ENCODE measurements at regions not wholly inside any gene's neighbourhood (a gene's known extent, or its start where the extent isn't known, plus 50 kb on each side); places are given as distances from the start of the nearest gene placed in this dataset.
"Not testable (repeated sequence)": the region's sequence is repeated elsewhere in the genome, so short reads cannot be mapped to it uniquely, and the experiment has no call there.

DNA sequence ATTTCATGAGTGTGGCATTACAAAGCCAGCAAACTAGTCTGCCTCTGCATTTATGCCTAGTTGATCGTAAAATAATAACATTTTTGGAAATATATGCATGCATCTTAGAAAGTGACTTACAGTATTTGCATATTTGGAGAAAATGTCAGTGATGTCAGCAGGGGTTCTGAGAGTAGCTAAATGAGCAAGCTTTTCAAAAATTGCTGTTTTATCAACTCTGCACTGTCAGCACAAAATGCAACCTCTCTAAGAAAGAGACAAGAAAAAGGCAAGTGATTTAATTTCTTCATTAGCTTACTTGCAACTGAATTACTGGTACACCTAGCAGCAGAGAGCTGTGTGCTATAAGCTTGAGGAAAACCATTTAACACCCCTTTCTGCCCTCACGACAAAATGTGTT is 632.5 kb upstream of the MMS22L start:
- no peak for DNase-seq (ENCODE audit: low spot score)

DNA sequence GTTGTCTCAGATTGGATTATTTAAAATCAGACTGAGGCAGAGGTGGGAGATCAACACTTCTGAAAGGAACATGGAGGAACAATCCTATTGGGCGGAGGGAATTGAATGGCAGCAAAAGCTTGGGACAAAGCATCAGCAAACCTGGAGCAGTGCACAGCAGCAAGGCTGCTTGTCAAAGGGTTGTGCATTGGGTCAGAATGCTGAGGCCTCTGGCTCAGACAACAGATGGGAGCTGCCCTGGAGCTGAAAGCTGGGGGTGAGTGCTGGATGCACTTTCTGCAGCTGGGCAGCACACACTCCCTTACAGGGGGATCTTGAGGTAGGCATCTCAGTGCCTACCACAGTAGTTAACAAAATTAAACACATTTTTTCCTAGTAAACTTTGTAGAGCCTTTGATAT is 634.4 kb upstream of the MMS22L start:
- no peak for DNase-seq (ENCODE audit: low spot score)

DNA sequence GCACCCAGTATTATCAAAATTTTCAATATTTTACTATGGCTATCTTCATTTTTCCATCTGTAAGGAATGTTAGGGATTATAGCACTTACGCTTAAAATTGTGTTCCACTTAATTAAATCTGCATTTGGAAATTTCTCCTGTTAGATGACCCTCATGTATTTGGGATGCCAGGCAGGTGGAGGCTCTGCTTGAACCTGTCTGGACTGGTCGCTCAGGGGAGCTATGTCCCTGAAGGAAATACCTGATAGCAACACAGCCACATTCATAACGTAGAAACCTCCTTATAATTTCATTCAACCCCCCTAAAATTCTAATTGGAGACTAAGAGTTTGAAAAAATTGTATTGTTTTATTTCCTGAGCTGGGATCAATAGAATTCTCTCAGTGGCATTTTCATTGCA is 636.0 kb upstream of the MMS22L start:
- no peak for DNase-seq (ENCODE audit: low spot score)

DNA sequence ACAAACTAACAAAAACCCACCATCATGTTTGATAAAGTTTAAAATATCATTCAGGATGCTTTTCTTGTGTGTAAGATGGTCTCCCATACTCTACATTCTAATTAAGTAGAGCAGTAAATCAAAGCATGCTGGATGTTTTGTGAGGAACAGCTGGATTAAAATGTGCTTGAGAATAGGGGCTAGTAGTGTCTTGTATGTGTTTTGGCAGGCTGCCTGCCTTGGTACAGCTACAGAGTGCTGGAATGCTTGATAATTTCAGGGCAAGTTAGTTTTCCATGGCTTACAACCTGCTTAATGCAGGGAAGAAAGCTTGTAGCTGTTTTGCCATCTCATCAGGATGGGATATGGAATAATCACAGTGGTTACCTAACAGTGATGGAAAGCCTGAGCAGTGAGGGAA is 636.6 kb upstream of the MMS22L start:
- no peak for DNase-seq (ENCODE audit: low spot score)

DNA sequence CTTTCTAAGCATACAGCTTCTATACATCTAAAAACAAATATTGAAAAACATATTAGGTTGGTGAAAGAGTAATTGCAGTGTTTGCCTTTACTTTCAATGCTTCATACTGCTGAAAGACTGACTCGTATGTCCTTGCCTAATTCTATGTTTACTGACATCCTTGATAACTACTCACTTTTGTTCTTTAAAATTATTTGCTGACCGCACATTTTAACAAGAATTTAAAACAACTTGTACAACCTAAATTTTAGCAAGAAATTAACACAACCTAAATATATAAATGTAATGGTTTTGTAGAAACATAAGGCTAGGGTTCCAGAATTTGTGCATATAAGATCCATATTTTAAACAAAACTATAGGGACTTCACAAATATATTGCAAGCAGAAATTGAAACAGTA is 640.2 kb upstream of the MMS22L start:
- DNase-seq (ENCODE audit: low spot score), result no peak

DNA sequence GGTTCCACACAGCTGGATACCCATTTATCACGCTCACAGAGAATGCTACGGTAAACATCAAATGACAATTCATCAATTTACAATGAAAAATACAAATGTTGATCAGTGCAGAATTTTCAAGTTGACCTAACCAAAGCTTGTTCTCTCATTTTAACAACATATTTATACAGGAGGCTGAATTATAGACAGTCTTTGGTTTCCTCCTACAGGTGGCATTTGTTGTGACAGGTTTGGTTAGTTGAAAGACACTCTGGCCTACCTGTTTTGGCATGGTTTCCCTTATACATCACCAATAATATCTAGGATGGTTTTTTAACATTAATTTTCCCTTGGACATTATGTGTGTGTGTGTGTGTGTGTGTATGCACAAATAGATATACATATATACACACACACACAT is 642.5 kb upstream of the MMS22L start:
- DNase-seq (ENCODE audit: low spot score), result no peak

DNA sequence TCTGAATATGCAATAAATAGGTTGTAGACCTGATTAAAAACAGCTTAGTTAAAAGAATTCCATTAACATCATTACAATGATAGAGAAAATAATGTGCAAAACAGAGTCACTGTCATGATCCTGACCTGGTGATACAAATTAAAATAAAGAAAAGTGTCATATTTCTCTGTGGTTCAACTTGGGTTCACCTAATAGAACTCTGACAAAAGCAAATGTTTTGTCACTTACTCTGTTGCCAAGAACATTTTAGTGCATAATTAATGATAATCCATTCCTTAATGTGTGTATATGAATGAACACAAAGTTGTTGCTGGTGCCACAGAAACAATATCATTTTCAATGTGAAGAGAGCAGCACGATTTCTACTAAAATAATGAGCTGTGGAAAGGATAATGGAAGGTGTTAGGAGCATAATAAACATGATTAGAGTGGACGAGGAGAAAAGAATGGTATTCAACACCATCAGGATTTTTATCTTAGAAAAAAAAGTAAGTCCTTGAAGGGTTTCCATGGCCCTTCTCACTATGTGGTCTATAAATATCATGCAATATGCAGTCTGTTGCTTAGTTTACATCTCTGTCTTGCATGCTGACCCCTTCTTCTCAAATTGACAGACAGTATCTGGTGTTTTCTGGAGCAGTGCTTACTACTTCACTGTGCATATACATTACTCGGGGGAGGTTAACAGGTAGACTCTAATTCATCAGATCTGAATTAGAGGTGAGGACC is 656.6 kb upstream of the MMS22L start:
- no peak for DNase-seq (ENCODE audit: low spot score)

DNA sequence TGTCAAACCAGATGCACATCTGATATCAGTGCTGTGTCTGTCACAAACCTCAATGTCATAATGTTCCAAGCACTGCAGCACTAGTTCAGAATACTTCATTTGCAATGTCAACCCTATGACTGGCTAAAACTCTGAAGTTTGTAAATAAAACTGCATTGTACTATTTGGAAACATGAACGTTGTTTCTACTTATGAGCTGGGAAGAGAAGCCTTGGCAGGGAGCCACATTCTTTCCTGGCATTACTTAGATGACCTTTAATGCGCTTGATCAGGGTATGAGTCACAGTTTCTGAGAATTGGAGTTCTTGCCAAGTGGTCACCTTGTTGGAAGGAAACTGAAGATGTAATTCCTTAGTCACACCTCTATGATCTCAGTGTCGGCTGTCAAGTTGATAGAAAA is 664.8 kb upstream of the MMS22L start:
- DNase-seq (ENCODE audit: low spot score), result peak; percentile 97

DNA sequence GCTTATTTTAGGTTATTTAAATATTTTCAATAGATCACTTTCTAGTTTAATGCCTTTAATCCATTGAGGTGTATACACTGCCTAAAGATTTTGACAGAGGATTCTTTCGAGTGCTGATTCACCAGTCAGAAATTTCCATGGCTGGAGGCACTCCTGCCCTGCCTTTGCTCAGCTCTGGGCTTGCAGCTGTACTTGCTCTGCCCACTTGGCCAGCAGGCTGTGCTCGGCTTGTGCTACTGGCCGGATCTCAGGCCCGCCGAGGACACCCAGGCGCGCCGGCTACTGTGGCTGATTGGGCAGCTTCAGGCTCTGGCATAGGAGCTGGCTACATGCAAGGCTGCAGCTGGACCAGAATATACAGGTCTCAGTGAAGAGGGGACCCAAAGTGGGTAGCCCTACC is 675.1 kb upstream of the MMS22L start:
- DNase-seq (ENCODE audit: low spot score), result peak; percentile 63

DNA sequence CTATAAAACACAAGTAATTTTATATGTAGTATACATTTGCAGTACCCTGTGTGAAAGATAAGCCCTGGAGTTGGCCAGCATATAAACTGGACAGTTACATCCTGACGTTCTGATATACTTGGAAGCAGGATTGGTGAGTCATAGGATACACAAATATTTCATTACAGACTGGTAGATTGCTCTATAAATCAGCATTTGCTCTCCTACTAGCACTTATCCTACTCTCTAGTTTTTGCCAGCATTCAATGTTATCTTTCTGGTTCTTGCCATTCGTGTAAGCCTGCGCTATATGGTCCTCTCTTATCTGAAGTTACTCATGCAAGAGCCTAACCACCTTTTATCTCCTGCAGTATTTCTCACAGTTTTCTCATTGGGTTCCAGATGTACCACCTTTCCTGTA is 680.2 kb upstream of the MMS22L start:
- peak; percentile 9 for DNase-seq (ENCODE audit: low spot score)

DNA sequence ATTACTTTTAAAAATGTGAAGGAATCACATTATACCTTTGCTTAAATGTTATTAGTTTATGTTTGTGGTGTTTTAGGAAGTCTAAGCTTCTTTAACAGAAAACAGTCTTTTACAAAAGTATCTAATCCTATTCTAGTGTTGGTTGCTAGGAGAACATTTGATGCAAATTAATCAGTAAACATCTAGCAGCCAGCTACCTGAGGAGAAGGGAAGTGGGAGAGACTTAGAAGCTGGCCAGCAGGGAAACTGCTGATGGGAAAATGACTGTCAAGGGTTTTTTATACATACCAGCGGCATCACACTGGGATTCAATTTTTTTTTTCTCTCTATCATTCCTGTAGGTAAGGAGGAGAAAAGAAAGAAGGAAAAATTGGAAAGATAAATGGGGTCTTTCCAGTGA is 686.0 kb upstream of the MMS22L start:
- no peak for DNase-seq (ENCODE audit: low spot score)

DNA sequence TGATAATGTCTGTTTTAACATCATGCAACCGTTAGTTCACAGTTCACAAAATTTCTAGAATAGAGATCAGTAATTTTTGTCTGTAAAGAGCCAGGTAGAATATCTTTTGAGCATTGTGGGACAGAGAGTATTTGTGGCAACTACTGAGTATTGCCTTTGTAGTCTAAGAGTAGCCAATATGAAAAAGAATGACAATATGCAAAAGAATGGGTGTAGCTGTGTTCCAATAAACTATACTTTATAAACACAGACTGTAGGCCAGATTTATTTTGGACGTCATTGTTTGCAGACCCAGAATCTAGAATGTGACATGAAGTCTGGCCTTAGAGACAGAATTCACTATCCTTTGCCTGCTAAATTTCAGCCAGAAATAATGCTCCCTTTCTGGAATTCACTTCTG is 694.1 kb upstream of the MMS22L start:
- no peak for DNase-seq (ENCODE audit: low spot score)

DNA sequence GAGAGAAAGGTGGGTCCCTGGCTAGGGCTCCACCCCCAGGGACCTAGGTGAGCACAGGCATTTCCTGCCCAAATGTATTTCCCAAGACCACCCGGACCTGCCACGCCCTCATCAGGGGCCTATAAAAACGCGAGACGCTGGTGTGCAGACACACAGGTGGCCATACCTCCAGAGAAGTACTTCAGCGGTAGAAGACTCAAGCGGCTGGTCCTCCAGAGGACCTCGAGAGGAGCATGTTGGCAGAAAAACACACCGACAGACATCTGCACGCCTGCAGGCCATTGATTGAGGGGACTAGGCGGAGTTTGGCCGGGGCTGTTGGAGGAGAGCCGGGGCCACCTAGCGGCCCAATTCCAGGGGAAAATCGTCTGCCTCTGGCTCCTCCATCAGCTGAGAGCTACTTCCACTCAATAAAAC is 695.8 kb upstream of the MMS22L start:
- DNase-seq (ENCODE audit: low spot score), result no peak

DNA sequence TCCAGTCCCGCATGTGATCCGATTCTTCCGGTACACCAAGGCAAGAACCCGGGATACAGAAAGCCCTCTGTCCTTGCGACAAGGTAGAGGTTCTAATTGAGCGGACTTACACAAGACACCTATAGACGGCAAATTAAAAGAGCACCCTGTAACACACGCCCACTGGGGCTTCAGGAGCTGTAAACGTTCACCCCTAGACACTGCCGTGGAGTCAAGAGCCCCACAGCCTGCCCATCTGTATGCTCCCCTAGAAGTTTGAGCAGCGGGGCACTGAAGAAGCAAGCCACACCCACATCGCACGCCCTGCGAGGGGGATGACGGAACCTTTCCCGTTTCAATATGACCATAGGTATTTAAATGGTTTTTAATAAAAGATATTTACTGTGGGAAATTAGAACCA is 696.3 kb upstream of the MMS22L start:
- not testable (repeated sequence) for DNase-seq (ENCODE audit: low spot score)

DNA sequence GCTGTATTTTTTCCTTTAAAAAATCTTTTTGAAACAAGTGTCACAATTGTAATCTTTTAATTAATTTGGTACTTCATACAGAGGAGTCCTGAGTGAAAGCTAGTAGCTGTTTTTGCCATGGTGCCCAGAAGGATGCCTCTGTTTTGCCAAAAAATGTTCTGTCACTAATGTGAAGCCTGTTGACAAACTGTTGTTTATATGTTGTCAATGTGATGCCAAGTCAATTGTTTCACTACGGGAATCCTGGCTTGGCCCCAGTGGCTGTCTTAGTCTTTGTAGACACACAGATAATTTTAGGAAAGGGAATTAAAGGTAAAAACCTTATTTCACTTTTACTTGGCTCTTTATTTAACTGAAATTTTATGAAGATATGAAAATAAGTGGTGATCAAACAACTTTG is 706.4 kb upstream of the MMS22L start:
- no peak for DNase-seq (ENCODE audit: low spot score)

DNA sequence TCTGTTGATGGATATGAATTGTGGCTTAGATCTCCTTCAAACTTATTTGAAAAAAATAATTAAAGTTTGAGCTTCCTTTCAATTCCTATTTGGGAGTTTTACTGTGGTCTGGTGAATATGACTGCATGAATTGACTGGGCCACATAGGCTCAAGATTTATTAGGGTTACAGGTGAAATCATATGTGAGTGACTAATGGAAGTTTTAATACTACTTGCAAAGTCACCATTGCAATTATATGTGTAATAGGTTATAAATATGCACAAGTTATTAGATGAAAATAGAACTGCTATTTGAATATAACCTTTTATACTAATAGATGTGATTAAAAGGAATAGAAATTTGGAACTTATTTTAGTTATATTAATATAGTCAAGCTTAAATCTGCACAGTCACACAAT is 712.1 kb upstream of the MMS22L start:
- no peak for DNase-seq (ENCODE audit: low spot score)

DNA sequence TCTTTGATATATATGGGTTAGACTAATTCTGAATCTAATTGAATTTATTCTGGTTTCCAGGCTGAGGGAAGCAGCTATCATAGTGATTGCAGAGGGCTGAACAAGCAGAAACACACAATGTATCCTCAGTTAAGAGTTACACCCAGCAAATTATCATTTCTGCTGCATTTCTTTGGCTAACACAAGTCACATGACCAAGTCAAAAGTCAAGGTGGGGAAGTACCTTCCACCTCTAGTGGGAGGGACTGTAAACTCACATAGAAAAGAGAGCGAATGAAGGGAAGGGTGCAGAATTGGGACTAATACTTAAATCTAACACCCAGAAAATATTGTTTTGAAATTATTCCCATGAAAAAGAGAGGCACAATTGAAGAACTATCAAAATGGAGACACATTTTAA is 719.7 kb upstream of the MMS22L start:
- no peak for DNase-seq (ENCODE audit: low spot score)

DNA sequence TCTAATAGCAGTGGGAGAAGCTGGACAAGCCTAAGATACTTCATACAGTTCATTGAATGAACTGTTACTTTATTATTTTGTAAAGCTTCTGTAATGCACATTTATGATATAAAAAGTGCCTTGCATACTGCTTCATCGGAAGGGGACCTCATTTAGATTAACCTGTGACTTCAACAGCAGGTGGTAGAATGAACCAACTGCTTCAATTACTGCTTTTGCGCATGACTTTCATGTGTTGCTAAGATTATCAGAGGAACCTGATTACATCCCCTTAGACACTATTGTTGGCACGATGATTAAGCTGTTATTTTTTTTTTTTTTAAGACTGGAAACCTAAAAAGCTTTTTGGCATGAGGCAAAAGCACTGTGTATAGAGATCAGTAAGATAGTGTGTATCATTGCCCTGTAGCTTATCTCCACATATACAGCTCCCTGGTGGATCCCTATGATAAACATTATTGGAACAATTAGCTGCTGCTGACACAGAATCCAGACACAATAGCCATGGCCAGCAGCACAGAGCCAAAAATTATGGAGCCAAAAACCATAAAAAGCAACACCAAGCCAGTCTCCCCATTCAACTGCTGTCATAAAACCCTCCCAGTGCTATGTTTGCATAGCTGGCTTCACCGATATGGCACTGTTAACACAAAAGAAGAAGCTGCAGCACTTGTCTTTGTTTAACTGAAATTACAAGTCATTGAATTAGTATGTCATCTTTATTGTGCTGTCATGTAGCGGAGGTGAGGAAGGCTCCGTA is 731.6 kb upstream of the MMS22L start:
- DNase-seq (ENCODE audit: low spot score), result no peak

DNA sequence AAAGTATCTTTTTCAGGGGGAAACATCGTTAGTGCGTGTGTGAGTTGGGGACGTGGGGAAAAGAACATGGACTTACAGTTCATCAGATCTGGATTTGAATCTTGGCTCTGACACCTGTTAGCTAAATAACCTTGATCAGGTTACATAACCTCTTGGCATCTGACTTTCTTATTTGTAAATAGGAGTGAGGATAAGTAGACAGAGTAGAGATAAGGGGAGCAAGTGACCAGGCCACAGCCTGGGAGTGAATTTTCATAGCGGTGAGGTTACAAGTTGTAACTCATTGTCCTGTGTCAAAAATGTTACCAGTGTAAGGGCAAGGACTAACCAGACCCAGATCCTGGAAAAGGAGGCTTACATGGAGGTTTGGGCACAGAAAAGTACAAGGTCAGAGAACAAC is 733.5 kb upstream of the MMS22L start:
- DNase-seq (ENCODE audit: low spot score), result no peak

DNA sequence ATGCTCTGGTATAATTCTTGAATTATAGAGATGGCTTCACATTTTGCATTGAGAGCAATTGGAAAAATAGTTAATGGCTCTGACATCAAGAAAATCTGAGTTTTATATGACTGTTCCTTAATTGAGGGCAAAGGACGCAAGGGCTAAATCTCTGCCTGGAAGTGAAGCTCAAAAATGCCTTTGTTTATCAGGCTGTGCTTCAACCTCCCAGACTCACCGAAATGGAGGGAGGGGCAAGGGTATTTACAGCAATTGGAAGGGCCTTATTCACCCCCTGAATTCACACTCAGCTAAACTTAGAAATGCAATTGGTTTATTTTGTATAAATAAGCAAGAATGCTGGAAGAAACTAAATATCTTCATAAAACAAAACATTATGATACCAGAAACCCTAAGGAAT is 737.2 kb upstream of the MMS22L start:
- no peak for DNase-seq (ENCODE audit: low spot score)

DNA sequence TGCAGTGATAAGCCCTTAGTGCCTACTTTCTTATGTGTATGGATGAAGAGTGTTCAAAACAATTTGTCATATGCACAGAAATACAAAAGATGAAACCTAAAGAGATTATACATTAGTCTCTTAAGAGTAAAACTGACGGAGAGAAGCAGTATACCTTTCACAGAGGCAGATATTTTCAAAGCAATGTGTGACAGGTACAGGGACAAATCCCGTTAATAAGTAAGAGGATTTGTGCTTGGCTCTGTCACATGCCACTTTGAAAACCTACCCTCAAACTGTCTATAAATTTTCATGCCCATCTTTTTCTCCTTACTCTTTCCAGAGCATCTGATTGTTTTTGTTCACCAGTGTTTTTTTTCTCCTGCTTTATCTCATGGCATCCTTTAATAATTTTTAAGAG is 741.3 kb upstream of the MMS22L start:
- no peak for DNase-seq (ENCODE audit: low spot score)

DNA sequence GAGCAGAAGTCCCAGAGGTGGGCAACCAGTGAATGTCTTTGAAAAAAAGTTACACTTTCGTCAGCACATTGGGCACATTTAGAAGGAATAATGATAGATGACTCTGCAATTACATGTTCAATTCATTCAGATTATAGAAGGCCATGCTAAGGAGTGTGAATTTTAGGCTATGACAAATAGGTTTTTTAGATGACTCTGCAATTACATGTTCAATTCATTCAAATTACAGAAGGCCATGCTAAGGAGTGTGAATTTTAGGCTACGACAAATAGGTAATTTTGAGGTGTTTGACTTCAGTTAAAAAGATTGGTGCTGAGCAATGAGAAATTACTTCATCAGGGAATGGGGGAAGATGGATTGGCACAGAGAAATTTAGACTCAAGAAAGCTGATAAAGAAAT is 744.9 kb upstream of the MMS22L start:
- DNase-seq (ENCODE audit: low spot score), result no peak

DNA sequence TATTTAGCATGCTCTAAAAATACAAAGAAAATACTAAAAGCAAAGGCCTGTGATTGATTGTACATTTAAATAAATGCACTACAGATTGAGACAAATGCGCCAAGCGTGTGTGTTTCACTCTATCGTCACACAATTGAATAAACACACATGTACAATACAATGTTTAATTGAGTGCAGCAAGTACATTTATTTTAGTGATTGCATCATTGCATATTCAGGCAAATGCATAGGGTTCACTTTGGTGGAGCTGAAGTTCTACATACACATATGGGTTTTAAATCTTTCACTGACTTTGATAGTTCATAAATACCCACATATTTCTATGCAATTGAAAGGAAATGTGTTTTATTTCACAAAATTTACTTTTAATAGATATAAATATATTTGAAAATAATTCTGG is 750.6 kb upstream of the MMS22L start:
- DNase-seq (ENCODE audit: low spot score), result no peak

DNA sequence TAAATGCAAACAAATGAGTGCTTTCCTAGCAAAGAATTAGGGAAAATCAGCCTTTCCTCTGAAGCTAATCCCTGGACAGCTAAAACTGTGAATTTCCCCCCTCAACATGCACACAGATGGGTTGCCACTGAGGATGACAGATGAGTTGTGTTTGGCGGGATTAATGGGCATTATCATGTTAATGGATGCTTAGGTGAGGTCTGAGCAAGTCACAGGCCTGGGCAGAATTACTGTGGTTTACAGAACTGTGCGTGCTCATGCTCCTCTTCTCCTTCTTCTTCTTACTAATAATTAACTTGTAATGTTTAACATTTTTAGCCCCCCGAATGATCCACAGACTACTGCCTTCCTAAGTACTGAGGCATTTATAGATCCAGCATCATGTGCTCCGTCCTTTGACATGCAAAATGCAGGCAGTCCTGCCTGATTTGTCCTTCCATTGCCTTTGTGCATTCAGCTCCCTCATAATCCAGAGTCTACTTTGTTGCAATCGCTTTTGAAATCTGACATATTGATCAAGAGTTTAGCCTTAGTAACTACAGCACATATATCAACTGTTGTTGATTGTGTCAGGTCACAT is 753.4 kb upstream of the MMS22L start:
- DNase-seq (ENCODE audit: low spot score), result no peak

Data from kidney tubule cell (primary cell).